SW480 (cell line): ENCODE measurements at regions not wholly inside any gene's neighbourhood (a gene's known extent, or its start where the extent isn't known, plus 50 kb on each side); places are given as distances from the start of the nearest gene placed in this dataset.

Experiments
- DNase-seq: peaks from one replicate; pipeline ENCODE4 v3.0.0-alpha.2; 2016; ENCODE audit warnings: low spot score

DNA sequence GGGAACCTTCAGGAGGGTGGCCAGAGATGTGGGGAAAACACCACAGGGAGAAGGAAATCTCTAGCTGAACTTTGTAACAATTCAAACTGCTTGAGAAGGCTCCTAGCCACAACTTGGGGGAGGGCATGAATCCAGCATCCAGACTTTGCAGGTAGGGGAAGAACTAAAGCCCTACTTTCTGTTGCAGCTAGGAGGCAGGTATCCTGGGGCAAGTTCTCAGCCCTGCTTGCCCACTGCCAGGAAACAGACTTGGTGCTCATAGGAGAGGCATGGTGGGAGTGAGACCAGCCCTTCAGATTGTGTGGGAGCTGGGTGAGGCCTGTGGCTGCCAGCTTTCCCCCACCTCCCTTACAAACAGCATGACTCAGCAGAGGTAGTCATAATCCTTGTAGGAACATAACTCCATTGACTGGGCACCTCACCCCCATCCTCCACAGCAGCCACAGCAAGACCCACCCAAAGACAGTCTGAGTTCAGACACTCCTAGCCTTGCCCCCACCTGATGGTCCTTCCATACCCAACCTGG, 209.5 kb upstream of the CPEB2 start:
- no peak for DNase-seq

DNA sequence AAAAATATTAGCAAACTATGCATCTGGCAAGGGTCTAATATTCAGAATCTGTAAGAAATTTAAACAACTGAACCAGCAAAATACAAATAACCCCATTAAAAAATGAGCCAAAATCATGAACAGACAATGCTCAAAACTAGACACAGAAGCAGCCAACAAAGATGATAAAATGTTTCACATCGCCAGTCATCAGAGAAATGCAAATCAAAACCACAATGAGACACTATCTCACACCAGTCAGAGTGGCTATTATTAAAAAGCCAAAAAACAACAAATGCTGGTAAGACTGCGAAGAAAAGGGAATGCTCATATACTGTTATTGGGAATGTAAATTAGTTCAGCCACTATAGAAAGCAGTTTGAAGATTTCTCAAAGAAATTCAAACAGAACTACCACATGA, 201.3 kb upstream of the CPEB2 start:
- no peak for DNase-seq

- no peak for DNase-seq
Measured at GRCh38 chr4:14802596-14802995, 199.7 kb upstream of the CPEB2 start.

DNA sequence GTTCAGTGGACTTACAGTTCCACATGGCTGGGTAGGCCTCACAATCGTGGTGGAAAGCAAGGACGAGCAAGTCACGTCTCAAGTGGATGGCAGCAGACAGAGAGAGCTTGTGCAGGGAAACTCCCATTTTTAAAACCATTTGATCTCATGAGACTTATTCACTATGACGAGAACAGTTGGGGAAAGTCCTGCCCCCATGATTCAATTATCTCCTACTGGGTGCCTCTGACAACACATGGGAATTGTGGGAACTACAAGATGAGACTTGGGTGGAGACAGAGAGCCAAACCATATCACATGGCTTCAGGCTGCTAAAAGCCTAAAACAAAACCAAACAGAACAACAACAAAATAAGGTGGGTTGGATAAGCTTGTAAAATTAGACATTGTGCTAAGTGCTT, 194.4 kb upstream of the CPEB2 start:
- no peak for DNase-seq

- no peak for DNase-seq
Measured at GRCh38 chr4:14809203-14809602, 193.1 kb upstream of the CPEB2 start.

DNA sequence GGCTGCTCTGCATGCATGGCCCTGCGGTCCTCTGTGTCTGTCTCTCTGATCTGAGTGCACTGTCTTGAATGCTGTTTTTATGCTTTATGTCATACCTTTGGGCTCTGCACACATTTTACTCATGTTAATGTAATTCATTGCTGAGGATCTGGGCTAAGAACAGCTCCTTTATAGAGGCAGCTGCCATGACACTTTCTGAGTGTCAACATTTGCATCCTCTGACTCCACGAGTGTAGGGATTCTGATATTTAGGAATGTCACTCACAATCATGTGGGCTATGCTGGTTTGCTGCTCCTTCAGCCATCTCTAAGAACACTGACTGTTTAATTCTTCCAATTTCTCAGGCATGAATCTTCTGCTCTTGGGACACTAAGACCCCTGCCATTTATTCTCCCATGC, 192.2 kb upstream of the CPEB2 start:
- no peak for DNase-seq

- no peak for DNase-seq
Measured at GRCh38 chr4:14810568-14810967, 191.7 kb upstream of the CPEB2 start.

- no peak for DNase-seq
Measured at GRCh38 chr4:14812101-14812500, 190.2 kb upstream of the CPEB2 start.

DNA sequence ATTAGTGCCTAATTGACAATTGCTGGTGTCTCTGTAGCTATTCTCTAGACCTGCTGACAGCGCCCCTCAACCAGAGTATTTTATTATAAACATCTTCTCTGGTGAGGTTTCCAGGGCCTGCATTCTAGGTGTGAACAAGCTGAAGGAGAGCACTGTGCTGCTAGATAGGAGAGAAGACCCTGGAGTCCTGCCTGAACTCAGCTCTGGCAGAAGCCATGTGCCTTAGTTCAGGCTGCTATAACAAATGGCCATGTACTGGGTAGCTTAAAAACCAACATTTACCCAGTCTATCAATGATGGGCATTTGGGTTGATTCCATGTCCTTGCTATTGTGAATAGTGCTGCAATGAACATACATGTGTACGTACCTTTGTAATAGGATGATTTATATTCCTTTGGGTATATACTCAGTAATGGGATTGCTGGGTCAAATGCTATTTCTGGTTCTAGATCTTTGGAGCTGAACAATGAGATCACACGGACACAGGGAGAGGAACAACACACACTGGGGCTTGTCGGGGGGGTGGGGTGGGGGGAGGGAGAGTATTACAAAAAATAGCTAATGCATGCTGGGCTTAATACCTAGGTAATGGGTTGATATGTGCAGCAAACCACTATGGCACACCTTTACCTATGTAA, 185.5 kb upstream of the CPEB2 start:
- DNase-seq: no peak

- DNase-seq: no peak
Measured at GRCh38 chr4:14824189-14824588, 178.1 kb upstream of the CPEB2 start.

DNA sequence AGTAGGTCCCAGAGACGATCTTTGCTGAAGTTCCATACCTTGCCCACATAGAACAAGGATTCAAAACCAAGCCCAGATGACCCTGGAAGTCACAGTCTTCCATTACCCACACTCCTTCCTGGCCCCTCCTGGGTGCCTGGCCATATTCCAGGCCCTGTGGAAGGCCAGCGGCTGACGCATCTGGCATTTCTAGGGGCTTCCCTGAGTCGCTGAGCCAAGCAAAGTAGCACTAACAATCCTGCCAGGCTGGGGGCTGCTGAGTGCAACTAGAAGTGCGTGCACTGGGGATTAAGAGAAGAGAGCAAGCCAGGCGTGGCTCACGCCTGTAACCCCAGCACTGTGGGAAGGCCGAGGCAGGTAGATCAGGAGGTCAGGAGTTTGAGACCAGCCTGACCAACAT, 175.2 kb upstream of the CPEB2 start:
- no peak for DNase-seq

DNA sequence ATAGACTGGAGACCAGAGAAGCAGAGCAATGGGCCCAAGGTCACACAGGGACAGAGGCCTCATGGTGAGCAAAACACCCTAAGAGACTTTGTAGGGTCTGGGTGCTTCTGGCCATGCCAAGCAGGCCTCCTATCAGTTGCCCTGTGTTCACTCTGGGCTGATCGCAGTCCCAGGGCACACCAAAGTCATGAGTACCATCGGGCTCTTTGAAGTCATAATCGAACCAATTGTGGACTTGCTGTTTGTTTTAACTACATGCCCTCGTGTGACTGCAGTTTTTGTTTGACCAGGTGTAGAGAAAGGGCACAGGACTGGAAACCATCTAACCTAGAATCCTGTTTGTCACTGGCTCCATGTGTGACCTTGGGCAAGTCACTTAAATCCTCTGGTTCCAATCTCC, 172.5 kb upstream of the CPEB2 start:
- no peak for DNase-seq

DNA sequence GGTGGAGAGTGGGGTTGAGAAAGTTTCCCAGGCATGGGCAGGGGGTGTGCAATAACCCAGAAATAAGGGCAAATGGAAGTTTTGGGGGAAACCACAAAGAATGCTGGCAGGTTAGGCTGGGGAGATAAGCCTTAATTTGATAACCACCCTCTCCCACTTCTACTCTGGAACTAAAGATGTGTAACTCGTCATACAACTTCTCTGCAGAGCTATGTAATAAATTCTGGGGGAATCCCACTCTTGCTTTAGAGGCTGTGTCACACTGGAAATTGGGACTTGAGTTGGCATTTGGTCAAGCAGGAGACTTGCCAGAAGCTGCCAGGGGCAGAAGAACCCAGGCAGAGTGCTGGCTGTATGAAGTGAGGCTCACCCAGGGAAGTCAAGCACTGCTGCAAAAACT, 170.9 kb upstream of the CPEB2 start:
- no peak for DNase-seq

GRCh38 chr4:14833053-14833452, 169.2 kb upstream of the CPEB2 start:
- DNase-seq: no peak

GRCh38 chr4:14834382-14834781, 167.9 kb upstream of the CPEB2 start:
- DNase-seq: no peak

- DNase-seq: no peak
Measured at GRCh38 chr4:14835288-14835687, 167.0 kb upstream of the CPEB2 start.

GRCh38 chr4:14835708-14836425, 166.4 kb upstream of the CPEB2 start:
- no peak for DNase-seq

DNA sequence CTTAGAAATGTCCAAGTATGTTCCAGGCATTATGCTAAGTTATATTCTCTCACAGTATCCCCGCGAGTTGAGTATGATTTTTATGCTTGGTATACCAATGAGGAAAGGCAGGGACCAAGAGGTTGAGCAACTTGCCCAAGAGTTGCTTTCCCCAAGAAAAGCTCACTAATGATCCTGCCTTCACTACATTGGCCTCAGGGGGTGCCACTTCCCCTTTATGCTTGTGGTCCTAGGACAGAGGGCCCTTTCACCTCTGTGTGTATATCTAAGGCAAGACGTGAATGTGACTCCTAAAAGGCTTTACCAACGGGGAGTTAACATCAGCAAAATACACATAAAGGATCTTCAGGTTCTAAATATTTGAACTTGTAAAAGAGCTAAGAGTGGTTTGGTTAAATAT, 164.4 kb upstream of the CPEB2 start:
- no peak for DNase-seq

DNA sequence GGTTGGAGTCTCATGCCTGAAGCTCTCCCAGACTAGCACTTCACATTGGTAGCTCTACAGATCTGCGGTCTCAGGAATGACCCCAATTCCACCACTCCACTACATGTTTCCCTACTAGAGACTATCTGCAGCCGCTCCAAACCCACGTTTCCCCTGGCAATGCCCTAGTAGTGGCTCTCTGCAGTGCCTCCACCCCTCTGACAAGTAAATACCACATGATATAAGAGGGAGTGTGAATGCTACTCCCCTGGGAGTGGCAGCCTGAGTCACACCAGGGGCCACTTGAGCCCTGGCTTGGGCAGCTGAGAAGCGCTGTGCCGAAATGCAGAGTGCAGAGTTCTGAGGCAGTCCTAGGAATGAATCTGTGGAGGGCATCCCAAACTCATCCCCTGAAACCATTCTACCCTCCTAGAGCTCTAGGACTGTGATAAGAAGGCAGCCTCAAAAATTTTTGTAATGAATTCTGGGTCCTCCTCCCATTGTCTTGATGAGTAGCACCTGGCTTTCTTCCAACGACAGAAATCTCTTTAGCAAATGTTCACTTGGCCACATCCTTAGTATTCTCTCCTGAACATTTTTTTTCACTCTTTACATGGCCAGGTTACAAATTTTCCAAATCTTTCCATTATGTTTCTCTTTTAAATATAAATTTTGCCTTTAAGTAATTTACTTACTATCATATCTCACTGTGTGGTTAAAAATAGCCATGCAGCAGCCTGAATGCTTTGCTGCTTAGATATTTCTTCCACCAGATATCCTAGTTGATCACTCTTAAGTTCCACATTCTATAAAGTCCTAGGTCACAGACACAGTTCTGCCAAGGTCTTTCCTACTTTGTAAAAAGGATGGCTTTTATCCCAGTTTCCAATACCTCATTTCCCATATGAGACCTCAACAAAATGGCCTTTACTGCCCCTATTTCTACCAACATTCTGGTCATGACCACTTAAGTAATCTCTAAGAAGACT, 160.2 kb upstream of the CPEB2 start:
- DNase-seq: peak; percentile 75

- DNase-seq: no peak
Measured at GRCh38 chr4:14842964-14843630, 159.2 kb upstream of the CPEB2 start.

GRCh38 chr4:14844061-14844460, 158.2 kb upstream of the CPEB2 start:
- DNase-seq: no peak

GRCh38 chr4:14848229-14848628, 154.1 kb upstream of the CPEB2 start:
- DNase-seq: no peak
